Astrocyte of the cerebellum (primary cell): ENCODE measurements at regions not wholly inside any gene's neighbourhood (a gene's known extent, or its start where the extent isn't known, plus 50 kb on each side); places are given as distances from the start of the nearest gene placed in this dataset.

Source experiments
- DNase-seq: peaks from one replicate; pipeline ENCODE4 v3.0.0-alpha.2; 2011; ENCODE audit warnings: low read depth
- H3K4me3 ChIP-seq: 2 replicates; pipeline ENCODE4 v1.5.1; 2011; ENCODE audit warnings: mild to moderate bottlenecking, low read depth, low read length, moderate library complexity
- CTCF ChIP-seq: IDR thresholded peaks from 2 replicates; pipeline ENCODE4 v1.5.1; 2012; ENCODE audit warnings: low read length, low read depth, moderate library complexity, mild to moderate bottlenecking; ENCODE audit errors: missing control alignments
- in situ Hi-C: cut with HindIII; loops from 2 replicates; pipeline ENCODE4 v1.10.0; 2017; ENCODE audit warnings: low sequenced_read_pairs

GRCh38 chr3:177833332-177833731, 636.0 kb upstream of the TBL1XR1 start:
- no peak for TF ChIP-seq CTCF
- no peak for DNase-seq
- H3K4me3 ChIP-seq = no peak overlapping the region
- in situ Hi-C loops = no loop called here

GRCh38 chr3:177835008-177835407, 637.7 kb upstream of the TBL1XR1 start:
- in situ Hi-C loops = no loop called here
- no peak for TF ChIP-seq CTCF
- H3K4me3 ChIP-seq = no peak overlapping the region
- DNase-seq = peak; percentile 95

- in situ Hi-C loops = no loop called here
These were observed 638.6 kb upstream of the TBL1XR1 start for GRCh38 chr3:177835917-177836316.

GRCh38 chr3:177836671-177837070, 639.4 kb upstream of the TBL1XR1 start:
- TF ChIP-seq CTCF = no peak
- in situ Hi-C loops = no loop called here
- no peak overlapping the region for H3K4me3 ChIP-seq
- DNase-seq = no peak

More at GRCh38 chr3:177835917-177836316, 638.6 kb upstream of the TBL1XR1 start:
- no peak overlapping the region for H3K4me3 ChIP-seq
- TF ChIP-seq CTCF = no peak
- DNase-seq = peak; percentile 88

GRCh38 chr3:177837951-177838655, 640.8 kb upstream of the TBL1XR1 start:
- H3K4me3 ChIP-seq = no peak overlapping the region
- TF ChIP-seq CTCF = no peak
- no peak for DNase-seq
- in situ Hi-C loops = no loop called here

GRCh38 chr3:177838766-177839350, 641.6 kb upstream of the TBL1XR1 start:
- TF ChIP-seq CTCF = no peak
- in situ Hi-C loops = no loop called here
- DNase-seq = no peak
- H3K4me3 ChIP-seq = no peak overlapping the region
